HFF-Myc (cell line): ENCODE measurements at regions not wholly inside any gene's neighbourhood (a gene's known extent, or its start where the extent isn't known, plus 50 kb on each side); places are given as distances from the start of the nearest gene placed in this dataset.

ENCODE experiments used
- DNase-seq: peaks from one replicate; pipeline ENCODE4 v3.0.0-alpha.2; 2011; ENCODE audit warnings: low read depth; ENCODE audit errors: extremely low read depth
- H3K4me3 ChIP-seq: replicated peaks from 2 replicates; pipeline ENCODE4 v1.5.1; 2011; ENCODE audit warnings: low read depth, mild to moderate bottlenecking, control low read depth, low read length
- TF ChIP-seq, protein P1 (sequence below): IDR thresholded peaks from 2 replicates; pipeline ENCODE4 v1.5.1; 2012; ENCODE audit warnings: mild to moderate bottlenecking, low read depth, low read length, control low read depth; ENCODE audit errors: missing control alignments

DNA sequence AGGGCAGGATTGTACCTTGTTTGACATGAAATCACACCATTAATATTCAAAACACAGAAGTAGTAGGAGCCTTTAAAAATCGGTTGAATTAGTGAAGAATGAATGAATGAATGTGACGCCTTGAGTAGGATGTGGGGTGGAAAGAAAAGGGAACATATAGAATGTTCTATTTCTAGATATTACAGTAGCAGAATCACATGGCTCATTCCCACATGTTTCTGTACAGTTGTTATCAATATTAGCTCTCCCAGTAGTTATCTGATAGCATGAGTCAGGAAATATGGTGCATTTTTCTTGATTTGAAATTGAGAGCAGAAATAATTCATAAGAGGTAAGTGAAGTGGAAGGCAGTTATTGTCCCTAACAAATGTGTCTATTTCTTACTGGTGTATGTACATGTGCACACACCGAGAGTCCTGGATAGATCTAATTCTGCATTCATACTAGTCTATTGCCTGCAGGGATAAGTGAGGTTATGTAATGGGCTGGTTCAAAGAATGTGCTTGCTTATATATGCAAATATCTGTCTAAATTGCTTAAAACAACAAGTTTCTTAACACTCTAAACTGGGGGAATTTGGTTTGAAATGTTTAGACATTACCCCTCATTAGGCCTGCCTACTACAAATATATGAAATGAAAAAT lies 245.4 kb downstream of the EFCAB11 start:
- H3K4me3 ChIP-seq, result no peak overlapping the region
- TF ChIP-seq, protein P1, sequence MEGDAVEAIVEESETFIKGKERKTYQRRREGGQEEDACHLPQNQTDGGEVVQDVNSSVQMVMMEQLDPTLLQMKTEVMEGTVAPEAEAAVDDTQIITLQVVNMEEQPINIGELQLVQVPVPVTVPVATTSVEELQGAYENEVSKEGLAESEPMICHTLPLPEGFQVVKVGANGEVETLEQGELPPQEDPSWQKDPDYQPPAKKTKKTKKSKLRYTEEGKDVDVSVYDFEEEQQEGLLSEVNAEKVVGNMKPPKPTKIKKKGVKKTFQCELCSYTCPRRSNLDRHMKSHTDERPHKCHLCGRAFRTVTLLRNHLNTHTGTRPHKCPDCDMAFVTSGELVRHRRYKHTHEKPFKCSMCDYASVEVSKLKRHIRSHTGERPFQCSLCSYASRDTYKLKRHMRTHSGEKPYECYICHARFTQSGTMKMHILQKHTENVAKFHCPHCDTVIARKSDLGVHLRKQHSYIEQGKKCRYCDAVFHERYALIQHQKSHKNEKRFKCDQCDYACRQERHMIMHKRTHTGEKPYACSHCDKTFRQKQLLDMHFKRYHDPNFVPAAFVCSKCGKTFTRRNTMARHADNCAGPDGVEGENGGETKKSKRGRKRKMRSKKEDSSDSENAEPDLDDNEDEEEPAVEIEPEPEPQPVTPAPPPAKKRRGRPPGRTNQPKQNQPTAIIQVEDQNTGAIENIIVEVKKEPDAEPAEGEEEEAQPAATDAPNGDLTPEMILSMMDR, result no peak
- no peak for DNase-seq

DNA sequence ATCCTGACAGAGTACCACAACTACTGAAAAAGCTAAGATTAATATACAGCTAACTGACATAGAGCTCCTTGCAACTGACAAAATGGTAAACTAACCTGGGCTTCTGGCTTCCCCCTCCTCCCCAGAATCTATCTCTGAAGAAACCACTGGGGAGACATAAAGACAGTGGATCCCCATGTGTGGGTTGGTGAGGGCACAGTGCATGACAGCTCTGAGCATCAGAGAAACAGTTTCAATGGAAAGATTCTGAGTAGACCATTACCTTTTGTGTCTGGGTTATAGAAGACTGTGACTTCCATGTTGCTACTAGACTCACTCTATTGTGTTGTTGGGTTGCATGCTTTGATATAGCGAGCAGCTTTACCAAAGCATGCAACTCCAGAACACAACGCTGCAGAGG lies 247.4 kb downstream of the EFCAB11 start:
- no peak for DNase-seq
- H3K4me3 ChIP-seq, result no peak overlapping the region
- TF ChIP-seq, protein P1, result no peak

DNA sequence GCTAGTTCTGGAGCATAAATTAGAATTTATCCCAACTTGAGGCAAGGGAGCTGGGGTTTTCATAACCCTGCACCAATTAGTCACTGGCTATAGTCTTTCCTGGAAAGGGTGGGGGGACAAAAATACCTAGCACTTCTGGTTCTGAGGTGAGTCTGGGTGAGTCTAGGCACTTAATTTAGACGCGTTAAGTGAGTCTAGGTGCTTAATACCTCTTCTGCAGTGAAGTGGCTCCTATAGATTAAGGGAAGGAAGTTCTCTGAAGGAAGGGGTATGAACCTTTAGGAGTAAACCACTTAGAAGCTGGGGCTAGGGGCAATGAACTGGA lies 251.7 kb downstream of the EFCAB11 start:
- no peak overlapping the region for H3K4me3 ChIP-seq
- no peak for DNase-seq
- TF ChIP-seq, protein P1, result no peak

DNA sequence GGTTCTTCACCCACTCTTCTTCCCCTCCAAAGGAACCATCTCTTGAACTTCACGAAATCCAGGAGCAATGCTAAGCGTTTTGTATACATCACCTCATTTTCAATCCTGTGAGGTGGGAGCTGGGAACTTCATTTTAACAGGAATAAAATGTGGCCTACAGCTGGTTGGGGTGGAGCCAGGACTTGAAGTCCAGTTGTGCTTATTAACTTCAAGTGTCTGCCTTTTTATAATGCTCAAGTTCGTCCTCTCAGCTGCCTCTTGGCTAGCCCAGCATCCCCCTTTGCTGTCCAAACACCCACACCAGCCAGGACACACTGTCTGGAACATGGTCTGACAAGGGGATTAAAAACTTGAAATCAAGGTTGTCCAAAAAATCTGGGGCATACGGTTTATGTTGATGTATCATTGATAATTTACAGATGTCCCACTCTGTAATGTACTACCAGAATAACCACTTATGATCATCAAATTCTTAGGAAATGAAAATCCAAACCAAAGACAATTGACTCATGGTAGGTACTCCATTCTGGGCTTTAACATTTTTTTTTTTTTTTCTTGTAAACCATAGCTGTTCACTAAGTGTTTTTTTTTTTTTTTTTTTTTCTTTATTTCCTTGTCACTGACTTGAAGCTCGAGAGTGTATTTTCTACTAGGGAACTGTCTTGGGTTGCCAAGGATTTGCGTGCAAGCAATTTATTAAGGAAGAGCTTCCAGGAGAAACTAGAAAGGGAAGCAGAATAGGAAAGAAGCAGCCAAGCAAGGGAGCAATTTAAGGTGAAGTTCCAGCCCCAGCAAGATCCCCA lies 252.3 kb downstream of the EFCAB11 start:
- peak overlapping the region; percentile 35 for H3K4me3 ChIP-seq
- TF ChIP-seq, protein P1, result no peak
- peak; percentile 90 for DNase-seq

DNA sequence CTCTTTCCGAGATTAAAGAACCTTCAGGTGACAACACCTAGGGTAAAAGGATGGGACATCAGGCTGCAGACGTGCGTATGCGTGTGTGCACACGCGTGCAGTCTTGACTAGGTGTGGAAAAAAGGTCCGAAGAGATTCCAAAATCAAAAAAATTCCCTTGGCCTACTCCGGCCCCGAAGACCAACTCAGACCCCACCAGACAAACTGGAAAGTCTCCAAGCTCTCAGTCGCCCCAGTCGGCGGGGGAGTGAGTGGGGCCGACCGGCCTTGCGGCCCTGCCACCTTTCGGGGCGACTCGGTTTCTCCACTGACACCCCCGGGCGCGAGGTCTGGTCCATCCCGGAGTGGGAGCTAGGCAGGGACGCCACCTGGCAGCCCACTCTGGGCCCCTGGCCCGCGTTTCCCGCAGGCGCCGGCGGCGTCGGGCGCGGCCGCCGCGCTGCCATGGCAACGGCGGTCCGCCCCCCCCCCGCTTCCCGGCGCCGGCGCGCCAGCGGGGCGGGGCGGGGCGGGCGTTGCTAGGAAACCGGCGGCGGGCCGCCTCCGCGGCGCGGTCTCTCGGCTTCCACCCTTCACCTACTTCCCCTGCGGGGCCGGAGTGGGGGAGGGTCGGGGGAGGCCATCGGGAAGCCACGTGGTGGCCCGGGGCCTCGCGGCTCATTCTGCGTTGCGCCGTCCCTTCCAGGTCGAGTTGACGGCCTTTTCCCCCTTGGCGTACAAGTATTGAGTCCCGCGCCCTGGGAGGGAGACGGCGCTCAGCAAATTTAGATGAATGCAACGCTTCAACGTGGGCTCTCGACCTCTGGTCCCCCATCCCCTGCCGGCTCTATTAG lies 253.1 kb downstream of the EFCAB11 start:
- TF ChIP-seq, protein P1, result no peak
- peak overlapping the region; percentile 40 for H3K4me3 ChIP-seq
- peak; percentile 37 for DNase-seq

DNA sequence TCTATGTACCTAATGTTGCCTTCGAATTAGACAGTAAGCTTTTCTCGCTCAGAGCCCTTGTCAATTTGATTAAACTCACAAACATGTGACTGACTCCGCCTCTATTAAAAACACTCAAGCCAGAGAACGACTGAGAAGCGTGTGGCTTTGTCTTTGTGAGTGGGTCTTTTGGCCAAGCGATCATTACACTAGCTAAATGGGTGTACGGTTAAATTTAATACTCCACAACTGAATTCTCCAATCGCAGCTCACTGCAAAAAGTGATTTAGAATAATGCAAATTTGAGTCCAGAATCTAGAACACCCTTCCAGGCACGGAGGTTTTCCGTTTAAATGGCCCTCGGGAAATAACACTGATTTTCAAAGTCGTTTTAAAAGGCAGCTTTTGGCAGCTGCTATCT lies 253.7 kb downstream of the EFCAB11 start:
- TF ChIP-seq, protein P1, result no peak
- no peak for DNase-seq
- H3K4me3 ChIP-seq, result peak overlapping the region; percentile 40
